Suprapubic skin (tissue), 4 donors: ENCODE measurements at regions not wholly inside any gene's neighbourhood (a gene's known extent, or its start where the extent isn't known, plus 50 kb on each side); places are given as distances from the start of the nearest gene placed in this dataset.

ENCODE experiments used
- DNase-seq, 2 donors: peaks; one replicate each; pipeline ENCODE4 v3.0.0-alpha.2; 2019; ENCODE audit warnings: low spot score in 2 of 2
- H3K27ac ChIP-seq: fragments of 200-600 bp; sonication (generic); one replicate; pipeline ENCODE4 v1.5.1; 2019
- H3K27me3 ChIP-seq: fragments of 200-600 bp; sonication (generic); one replicate; pipeline ENCODE4 v1.5.1; 2019
- H3K36me3 ChIP-seq: fragments of 200-600 bp; sonication (generic); one replicate; pipeline ENCODE4 v1.5.1; 2019
- H3K4me1 ChIP-seq: fragments of 200-600 bp; sonication (generic); one replicate; pipeline ENCODE4 v1.5.1; 2019
- H3K4me3 ChIP-seq: fragments of 200-600 bp; sonication (generic); one replicate; pipeline ENCODE4 v1.5.1; 2019; ENCODE audit warnings: mild to moderate bottlenecking
- H3K9me3 ChIP-seq: fragments of 200-600 bp; sonication (generic); one replicate; pipeline ENCODE4 v1.5.1; 2019
- EP300 ChIP-seq: sonication (generic); formaldehyde crosslinking; IDR thresholded peaks from one replicate; pipeline ENCODE4 v1.6.1; 2017; ENCODE audit warnings: antibody characterized with exemption
- POLR2A ChIP-seq, 2 donors: fragments of 450-650 bp; IDR thresholded peaks; one replicate each; pipeline ENCODE4 v1.6.1; 2017; ENCODE audit warnings: antibody characterized with exemption in 2 of 2, mild to moderate bottlenecking in 2 of 2, moderate library complexity in 2 of 2
- POLR2AphosphoS5 ChIP-seq, 3 donors: sonication (generic); formaldehyde crosslinking; IDR thresholded peaks; one replicate each; pipeline ENCODE4 v1.6.1; 2017; ENCODE audit warnings: antibody characterized with exemption in 3 of 3
- WGBS: methylation state at CpG from one replicate; pipeline ENCODE4 v1.1.5; 2018; 5-methylcytosine and 5-hydroxymethylcytosine counted together
- TF ChIP-seq, protein P1 (sequence below), 2 donors: fragments of 200-600 bp in 1 of 2; fragments of 450-650 bp in 1 of 2; sonication (generic) in 1 of 2; IDR thresholded peaks; one replicate each; pipeline ENCODE4 v1.5.1; 2016 to 2019; ENCODE audit warnings: antibody characterized with exemption in 2 of 2, mild to moderate bottlenecking in 1 of 2, moderate library complexity in 1 of 2

DNA sequence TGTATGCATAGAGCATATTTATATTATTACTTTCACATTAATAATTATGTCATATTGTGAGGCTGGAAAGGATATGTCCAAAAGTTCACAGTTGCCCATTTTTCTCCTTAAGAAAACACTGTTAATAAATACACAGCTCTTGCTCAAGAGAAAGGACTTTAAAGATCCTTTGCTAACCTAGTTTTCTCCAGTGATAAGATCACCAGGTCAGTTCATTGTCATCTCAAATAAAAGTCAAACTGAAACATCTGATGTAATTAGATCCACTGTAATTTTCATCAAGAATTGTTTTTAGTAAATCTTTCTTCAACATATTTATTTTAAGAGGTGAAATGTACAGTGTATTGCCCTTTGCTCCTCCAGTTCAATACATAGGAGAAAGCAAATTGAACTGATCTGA lies 82.8 kb upstream of the KLHL1 start:
- no peaks in the 10 kb centered on the region for H3K9me3 ChIP-seq
- H3K27ac ChIP-seq = no peak overlapping the region
- no peaks in the 10 kb centered on the region for H3K36me3 ChIP-seq
- DNase-seq = no peak
- no peaks in the 10 kb centered on the region for H3K27me3 ChIP-seq
- no peaks in the 10 kb centered on the region for H3K4me1 ChIP-seq
- TF ChIP-seq, protein P1, sequence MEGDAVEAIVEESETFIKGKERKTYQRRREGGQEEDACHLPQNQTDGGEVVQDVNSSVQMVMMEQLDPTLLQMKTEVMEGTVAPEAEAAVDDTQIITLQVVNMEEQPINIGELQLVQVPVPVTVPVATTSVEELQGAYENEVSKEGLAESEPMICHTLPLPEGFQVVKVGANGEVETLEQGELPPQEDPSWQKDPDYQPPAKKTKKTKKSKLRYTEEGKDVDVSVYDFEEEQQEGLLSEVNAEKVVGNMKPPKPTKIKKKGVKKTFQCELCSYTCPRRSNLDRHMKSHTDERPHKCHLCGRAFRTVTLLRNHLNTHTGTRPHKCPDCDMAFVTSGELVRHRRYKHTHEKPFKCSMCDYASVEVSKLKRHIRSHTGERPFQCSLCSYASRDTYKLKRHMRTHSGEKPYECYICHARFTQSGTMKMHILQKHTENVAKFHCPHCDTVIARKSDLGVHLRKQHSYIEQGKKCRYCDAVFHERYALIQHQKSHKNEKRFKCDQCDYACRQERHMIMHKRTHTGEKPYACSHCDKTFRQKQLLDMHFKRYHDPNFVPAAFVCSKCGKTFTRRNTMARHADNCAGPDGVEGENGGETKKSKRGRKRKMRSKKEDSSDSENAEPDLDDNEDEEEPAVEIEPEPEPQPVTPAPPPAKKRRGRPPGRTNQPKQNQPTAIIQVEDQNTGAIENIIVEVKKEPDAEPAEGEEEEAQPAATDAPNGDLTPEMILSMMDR (IDR thresholded peaks at IDR 0.05) = no peak
- TF ChIP-seq POLR2AphosphoS5 (IDR thresholded peaks at IDR 0.05) = no peak
- no peak for TF ChIP-seq POLR2A (IDR thresholded peaks at IDR 0.05)
- no peak for TF ChIP-seq EP300
- H3K4me3 ChIP-seq = no peak overlapping the region

DNA sequence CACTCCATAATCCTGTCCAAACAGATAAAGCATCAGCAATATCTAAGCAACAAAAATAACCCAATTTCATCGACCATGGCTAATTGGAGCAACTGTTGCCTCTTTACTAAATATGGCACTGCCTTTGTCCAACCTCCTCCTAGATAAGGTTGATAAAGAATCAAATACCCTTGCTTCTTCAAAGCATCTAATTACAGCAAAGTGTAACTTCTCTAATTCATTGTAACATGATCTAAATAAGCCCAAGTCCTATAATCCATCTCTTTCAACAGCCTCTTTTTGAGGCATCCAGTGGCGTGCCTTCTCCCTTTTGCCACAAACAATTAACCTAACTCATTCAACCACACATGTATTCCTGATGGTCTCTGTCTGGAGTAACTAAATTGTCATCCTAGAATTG lies 81.7 kb upstream of the KLHL1 start:
- Histone ChIP-seq H3K9me3 (no peaks in the 10 kb centered on the region), H3K36me3 (no peaks in the 10 kb centered on the region), H3K27me3 (no peaks in the 10 kb centered on the region), H3K4me1 (no peaks in the 10 kb centered on the region), H3K4me3 (no peak overlapping the region), H3K27ac (no peak overlapping the region)
- WGBS = 63% methylated on average over 2 of the region's 2 CpGs
- no peak for TF ChIP-seq EP300
- TF ChIP-seq, protein P1 (IDR thresholded peaks at IDR 0.05) = no peak
- no peak for TF ChIP-seq POLR2A (IDR thresholded peaks at IDR 0.05)
- no peak for TF ChIP-seq POLR2AphosphoS5 (IDR thresholded peaks at IDR 0.05)
- DNase-seq = no peak

DNA sequence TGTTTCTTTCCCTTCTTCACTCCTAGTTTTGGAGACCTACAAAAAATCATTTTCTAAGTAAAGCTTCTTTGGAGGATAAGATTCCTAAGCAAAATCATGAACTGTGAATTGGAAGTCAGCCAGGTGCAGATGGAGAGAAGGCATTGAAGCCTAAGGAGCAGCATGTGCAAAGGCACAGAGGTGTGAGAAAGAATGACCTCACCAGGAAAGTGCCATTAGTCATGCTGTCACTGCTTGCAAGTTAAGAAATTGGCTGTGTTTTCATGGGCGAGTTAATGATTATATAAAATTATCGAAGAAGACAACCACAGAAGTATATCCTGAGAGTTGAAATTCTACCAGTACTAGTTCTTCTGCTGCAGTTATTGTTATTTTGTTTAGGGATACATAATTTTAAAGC lies 80.3 kb upstream of the KLHL1 start:
- Histone ChIP-seq H3K9me3 (no peaks in the 10 kb centered on the region), H3K27ac (no peak overlapping the region), H3K4me3 (no peak overlapping the region), H3K4me1 (no peaks in the 10 kb centered on the region), H3K27me3 (no peaks in the 10 kb centered on the region), H3K36me3 (no peaks in the 10 kb centered on the region)
- no peak for DNase-seq
- WGBS = 87% methylated on average over 2 of the region's 2 CpGs
- no peak for TF ChIP-seq POLR2AphosphoS5 (IDR thresholded peaks at IDR 0.05)
- TF ChIP-seq, protein P1 (IDR thresholded peaks at IDR 0.05) = no peak
- no peak for TF ChIP-seq POLR2A (IDR thresholded peaks at IDR 0.05)
- no peak for TF ChIP-seq EP300

DNA sequence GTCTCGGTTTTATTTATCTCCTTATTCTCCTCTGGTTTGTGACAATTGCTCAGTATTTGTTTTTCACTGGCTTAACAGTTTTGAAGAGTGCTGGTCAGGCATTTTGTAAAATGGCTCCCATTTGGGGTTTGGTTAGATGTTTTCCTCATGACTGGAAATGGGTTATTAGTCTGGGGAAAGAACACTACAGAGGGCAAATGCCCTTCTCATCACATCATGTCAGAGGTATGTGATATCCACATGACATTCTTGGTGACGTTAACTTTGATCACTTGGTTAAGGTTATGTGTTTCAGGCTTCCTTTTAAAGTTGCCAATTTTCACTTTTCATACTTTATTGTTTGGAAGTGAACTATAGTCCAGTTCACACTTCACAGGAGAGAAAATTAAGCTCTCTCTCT lies 74.8 kb upstream of the KLHL1 start:
- H3K4me3 ChIP-seq = no peak overlapping the region
- no peaks in the 10 kb centered on the region for H3K4me1 ChIP-seq
- WGBS = 68% methylated on average over 2 of the region's 2 CpGs
- no peak for TF ChIP-seq EP300
- no peak for DNase-seq
- no peaks in the 10 kb centered on the region for H3K36me3 ChIP-seq
- H3K27ac ChIP-seq = no peak overlapping the region
- H3K27me3 ChIP-seq = no peaks in the 10 kb centered on the region
- no peaks in the 10 kb centered on the region for H3K9me3 ChIP-seq
